Astrocyte of the spinal cord (primary cell): ENCODE measurements at regions not wholly inside any gene's neighbourhood (a gene's known extent, or its start where the extent isn't known, plus 50 kb on each side); places are given as distances from the start of the nearest gene placed in this dataset.
A peak's percentile ranks its signal among the peaks of the same experiment; 100 is the strongest.

Experiments
- DNase-seq: peaks from one replicate; pipeline ENCODE4 v3.0.0; 2011; ENCODE audit warnings: low read depth, low spot score
- H3K4me3 ChIP-seq: 2 replicates; pipeline ENCODE4 v1.5.1; 2011; ENCODE audit warnings: low read depth, mild to moderate bottlenecking, low read length, moderate library complexity
- in situ Hi-C: cut with HindIII; loops from 2 replicates; pipeline ENCODE4 v1.10.0; 2017; ENCODE audit warnings: low sequenced_read_pairs
- TF ChIP-seq, protein P1 (sequence below): IDR thresholded peaks from 2 replicates; pipeline ENCODE4 v1.5.1; 2012; ENCODE audit warnings: low read depth, mild to moderate bottlenecking, low read length, inconsistent platforms

DNA sequence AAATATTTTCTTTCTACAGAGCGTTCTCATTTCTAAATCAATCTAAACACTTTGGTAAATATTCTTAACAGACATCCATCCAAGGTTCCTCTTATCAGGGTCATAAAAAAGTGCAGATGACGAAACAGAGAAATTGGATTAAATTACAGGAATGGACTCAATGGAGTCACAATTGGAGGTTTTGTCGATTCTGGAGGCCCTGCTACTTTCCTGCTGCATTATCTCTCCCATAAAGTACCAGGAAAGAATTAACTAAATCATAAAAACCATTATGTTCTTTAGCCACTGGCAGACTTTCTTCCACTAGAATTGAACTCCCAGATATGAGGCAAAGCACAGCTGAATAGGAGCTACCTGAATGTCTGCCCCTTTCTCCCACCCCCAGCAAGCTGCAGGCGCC is 610.6 kb downstream of the HDGFL1 start:
- H3K4me3 ChIP-seq = no peak overlapping the region
- in situ Hi-C loops = no loop called here
- TF ChIP-seq, protein P1, sequence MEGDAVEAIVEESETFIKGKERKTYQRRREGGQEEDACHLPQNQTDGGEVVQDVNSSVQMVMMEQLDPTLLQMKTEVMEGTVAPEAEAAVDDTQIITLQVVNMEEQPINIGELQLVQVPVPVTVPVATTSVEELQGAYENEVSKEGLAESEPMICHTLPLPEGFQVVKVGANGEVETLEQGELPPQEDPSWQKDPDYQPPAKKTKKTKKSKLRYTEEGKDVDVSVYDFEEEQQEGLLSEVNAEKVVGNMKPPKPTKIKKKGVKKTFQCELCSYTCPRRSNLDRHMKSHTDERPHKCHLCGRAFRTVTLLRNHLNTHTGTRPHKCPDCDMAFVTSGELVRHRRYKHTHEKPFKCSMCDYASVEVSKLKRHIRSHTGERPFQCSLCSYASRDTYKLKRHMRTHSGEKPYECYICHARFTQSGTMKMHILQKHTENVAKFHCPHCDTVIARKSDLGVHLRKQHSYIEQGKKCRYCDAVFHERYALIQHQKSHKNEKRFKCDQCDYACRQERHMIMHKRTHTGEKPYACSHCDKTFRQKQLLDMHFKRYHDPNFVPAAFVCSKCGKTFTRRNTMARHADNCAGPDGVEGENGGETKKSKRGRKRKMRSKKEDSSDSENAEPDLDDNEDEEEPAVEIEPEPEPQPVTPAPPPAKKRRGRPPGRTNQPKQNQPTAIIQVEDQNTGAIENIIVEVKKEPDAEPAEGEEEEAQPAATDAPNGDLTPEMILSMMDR = no peak
- DNase-seq = no peak

DNA sequence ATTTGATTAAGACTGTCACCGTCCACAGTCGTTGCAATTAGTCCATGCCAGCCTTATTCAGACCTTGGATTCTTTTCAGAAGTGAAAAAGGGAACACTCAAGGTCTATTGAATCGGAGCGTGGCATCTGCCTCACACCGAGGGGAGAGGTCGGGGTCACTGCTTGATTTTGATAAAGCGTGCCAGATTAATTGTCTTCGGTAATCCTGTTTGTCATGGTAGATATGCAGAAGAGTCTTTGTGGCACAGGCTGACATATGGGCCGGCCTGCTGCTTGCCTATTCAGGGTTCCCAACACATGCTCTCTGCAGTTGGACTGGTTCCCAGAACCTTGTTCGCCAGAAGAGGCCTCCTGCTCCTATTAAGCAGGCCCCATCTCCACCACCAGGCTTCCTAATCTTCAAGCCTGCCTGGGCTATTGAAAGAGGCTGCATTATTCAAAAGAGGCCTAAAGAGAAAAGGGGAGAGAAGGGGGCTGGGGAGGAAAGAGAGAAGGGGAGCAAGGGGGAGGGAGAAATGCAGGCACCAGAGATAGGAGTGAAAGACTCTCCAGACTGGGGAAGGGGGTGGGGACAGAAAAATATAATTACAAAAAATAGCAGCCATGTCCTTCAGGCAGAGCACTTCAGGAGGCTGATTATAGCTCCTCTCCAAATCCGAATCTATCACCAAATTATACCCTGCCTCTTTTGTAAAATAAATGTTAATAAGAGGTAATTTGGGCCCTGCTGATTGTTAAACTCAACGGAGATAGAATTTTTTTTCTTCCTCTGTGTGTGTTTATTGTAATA is 611.3 kb downstream of the HDGFL1 start:
- TF ChIP-seq, protein P1 = no peak
- in situ Hi-C loops = no loop called here
- no peak overlapping the region for H3K4me3 ChIP-seq
- DNase-seq = peak; percentile 86

DNA sequence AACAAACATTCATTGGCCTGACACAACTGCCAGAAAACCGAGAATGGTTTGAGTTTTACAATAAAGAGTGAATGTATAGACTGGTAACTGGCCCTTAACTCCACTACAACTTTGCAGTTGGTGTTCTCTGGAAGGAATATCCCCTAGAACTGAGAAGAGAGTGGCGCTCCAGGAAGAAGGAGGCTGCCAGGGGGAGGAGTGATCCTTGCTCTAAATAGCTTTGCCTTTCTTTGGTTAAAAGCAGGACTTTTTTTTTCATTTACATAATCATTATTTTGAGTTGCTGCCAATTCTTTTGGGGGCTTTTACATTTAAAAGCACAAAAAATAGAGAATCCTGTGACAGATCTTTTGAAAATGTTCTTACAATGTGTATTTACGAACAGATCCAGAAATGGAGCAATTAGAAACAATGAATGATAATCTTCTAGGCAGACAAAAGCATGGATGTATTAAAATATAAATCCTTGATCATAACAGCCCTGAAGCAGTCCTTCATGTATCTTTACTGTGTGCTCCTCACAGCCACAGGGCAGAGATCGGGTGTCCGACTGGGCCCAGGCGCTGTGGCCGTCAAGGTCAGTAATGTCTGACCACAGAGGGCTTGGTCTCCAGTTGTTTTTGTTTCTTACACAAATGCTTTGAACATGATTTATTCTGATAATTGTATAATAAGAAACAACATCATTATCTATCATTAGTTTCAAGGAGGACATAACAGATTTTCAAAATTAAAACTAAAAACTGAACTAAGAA is 612.2 kb downstream of the HDGFL1 start:
- no peak overlapping the region for H3K4me3 ChIP-seq
- TF ChIP-seq, protein P1 = no peak
- no peak for DNase-seq
- in situ Hi-C loops = no loop called here

DNA sequence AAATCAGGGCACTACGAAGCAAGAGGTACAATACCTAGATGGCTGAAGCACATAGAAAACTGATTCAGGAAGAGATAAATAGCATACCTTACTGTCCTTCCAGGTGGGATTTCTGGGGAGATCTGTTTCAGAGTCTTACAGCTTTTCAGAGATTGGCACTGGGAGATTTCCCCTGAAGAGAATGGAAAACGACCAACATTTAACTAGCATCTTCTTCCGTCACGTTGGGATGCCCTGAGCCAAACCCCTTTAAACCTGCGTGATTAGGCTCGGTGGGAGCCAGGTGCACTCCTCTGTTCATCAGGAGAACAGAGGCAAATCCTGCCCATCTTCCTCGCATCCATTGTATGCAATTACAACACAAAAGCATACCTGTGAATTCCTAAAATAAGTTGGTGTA is 614.5 kb downstream of the HDGFL1 start:
- TF ChIP-seq, protein P1 = no peak

DNA sequence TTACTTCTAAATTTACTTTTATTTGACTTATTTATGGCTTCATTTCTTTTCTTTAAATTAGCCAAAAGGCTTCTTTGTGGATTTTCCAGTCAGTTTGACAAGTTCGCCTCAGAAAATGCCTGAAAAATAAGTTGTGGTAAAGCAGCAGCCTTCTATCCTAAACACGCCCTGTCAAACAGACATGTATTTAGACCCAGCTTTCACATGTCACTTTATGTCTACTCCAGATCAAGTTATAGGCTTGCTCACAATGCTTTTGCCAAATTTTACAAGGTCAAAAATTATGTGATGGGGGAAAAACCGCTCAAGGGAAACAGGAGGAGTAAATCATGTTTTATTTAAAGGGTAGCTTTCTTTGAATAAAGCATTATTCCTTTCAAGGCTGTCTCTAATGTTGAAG is 615.0 kb downstream of the HDGFL1 start:
- H3K4me3 ChIP-seq = no peak overlapping the region
- TF ChIP-seq, protein P1 = no peak
- in situ Hi-C loops = no loop called here
- DNase-seq = no peak

More for the DNA sequence above, 614.5 kb downstream of the HDGFL1 start:
- DNase-seq = no peak
- no peak overlapping the region for H3K4me3 ChIP-seq
- in situ Hi-C loops = no loop called here

DNA sequence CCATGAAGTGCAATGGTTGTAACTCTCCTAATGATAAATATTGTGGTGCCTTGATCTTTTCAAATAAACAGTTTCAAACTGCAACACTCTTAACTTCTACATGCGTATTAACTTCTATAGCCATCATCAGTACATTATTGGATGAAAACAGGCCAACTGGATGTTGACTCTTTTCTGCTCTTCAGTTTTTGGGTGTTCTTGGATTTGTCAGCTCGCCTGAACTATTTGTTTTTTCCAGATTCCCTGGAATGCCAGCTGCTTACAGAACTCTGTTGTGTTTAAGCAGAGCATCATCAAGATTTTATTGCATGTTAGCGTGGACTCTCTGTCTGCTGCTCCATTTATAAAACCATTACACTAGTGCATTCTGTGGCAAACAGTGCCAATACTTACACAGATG is 626.1 kb downstream of the HDGFL1 start:
- DNase-seq = no peak
- TF ChIP-seq, protein P1 = no peak
- in situ Hi-C loops = no loop called here
- no peak overlapping the region for H3K4me3 ChIP-seq
